ENCODE measurements at regions not wholly inside any gene's neighbourhood (a gene's known extent, or its start where the extent isn't known, plus 50 kb on each side); places are given as distances from the start of the nearest gene placed in this dataset.
"Not testable (repeated sequence)": the region's sequence is repeated elsewhere in the genome, so short reads cannot be mapped to it uniquely, and the experiment has no call there.

- H3K36me3 Mint-ChIP-seq (ENCODE audit: low read depth); H3K27ac Mint-ChIP-seq; H3K4me3 Mint-ChIP-seq; H3K27me3 Mint-ChIP-seq (ENCODE audit: low read depth); DNase-seq (ENCODE audit: low spot score); H3K4me1 Mint-ChIP-seq (ENCODE audit: low read depth); H3K9me3 Mint-ChIP-seq: not testable (repeated sequence)
Measured at GRCh38 chr21:7797328-7797727, 2724.1 kb upstream of the TPTE start.

GRCh38 chr21:7798446-7798845, 2722.9 kb upstream of the TPTE start:
- H3K27ac Mint-ChIP-seq; H3K36me3 Mint-ChIP-seq (ENCODE audit: low read depth); H3K4me3 Mint-ChIP-seq; H3K27me3 Mint-ChIP-seq (ENCODE audit: low read depth); H3K9me3 Mint-ChIP-seq; H3K4me1 Mint-ChIP-seq (ENCODE audit: low read depth); DNase-seq (ENCODE audit: low spot score): not testable (repeated sequence)

DNA sequence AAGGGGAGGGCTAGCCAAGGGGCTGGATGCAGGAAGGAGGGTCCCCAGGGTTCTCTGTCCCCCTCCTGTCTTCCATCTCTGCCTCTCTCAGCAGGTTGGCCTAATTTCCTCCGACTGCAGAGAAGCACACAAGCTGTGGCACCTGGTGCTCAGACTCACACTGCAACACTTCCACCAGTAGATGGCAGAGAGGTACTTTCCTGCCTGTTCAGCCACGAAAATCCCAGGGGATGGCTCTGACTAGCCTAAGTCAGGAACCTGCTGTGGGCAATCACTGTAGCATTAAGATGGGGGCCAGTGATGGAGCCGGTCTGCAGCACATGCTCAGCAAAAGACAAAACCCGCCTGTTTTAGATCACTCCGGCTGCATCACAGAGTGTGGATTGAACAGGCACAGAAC, 2721.7 kb upstream of the TPTE start:
- not testable (repeated sequence) for H3K27ac Mint-ChIP-seq; H3K4me3 Mint-ChIP-seq; H3K36me3 Mint-ChIP-seq (ENCODE audit: low read depth); DNase-seq (ENCODE audit: low spot score); H3K27me3 Mint-ChIP-seq (ENCODE audit: low read depth); H3K9me3 Mint-ChIP-seq; H3K4me1 Mint-ChIP-seq (ENCODE audit: low read depth)

GRCh38 chr21:7813475-7813874, 2707.9 kb upstream of the TPTE start:
- H3K4me1 Mint-ChIP-seq (ENCODE audit: low read depth); H3K27ac Mint-ChIP-seq; H3K4me3 Mint-ChIP-seq; H3K9me3 Mint-ChIP-seq; H3K36me3 Mint-ChIP-seq (ENCODE audit: low read depth); H3K27me3 Mint-ChIP-seq (ENCODE audit: low read depth); DNase-seq (ENCODE audit: low spot score): not testable (repeated sequence)

- not testable (repeated sequence) for H3K4me3 Mint-ChIP-seq; H3K9me3 Mint-ChIP-seq; DNase-seq (ENCODE audit: low spot score); H3K36me3 Mint-ChIP-seq (ENCODE audit: low read depth); H3K27ac Mint-ChIP-seq; H3K4me1 Mint-ChIP-seq (ENCODE audit: low read depth); H3K27me3 Mint-ChIP-seq (ENCODE audit: low read depth)
Measured at GRCh38 chr21:7817013-7817412, 2704.4 kb upstream of the TPTE start.

GRCh38 chr21:7819301-7819700, 2702.1 kb upstream of the TPTE start:
- H3K9me3 Mint-ChIP-seq; DNase-seq (ENCODE audit: low spot score); H3K36me3 Mint-ChIP-seq (ENCODE audit: low read depth); H3K27ac Mint-ChIP-seq; H3K27me3 Mint-ChIP-seq (ENCODE audit: low read depth); H3K4me1 Mint-ChIP-seq (ENCODE audit: low read depth); H3K4me3 Mint-ChIP-seq: not testable (repeated sequence)

- H3K4me1 Mint-ChIP-seq (ENCODE audit: low read depth); H3K27ac Mint-ChIP-seq; H3K4me3 Mint-ChIP-seq; H3K36me3 Mint-ChIP-seq (ENCODE audit: low read depth); DNase-seq (ENCODE audit: low spot score); H3K27me3 Mint-ChIP-seq (ENCODE audit: low read depth); H3K9me3 Mint-ChIP-seq: not testable (repeated sequence)
Measured at GRCh38 chr21:7825627-7826026, 2695.8 kb upstream of the TPTE start.

DNA sequence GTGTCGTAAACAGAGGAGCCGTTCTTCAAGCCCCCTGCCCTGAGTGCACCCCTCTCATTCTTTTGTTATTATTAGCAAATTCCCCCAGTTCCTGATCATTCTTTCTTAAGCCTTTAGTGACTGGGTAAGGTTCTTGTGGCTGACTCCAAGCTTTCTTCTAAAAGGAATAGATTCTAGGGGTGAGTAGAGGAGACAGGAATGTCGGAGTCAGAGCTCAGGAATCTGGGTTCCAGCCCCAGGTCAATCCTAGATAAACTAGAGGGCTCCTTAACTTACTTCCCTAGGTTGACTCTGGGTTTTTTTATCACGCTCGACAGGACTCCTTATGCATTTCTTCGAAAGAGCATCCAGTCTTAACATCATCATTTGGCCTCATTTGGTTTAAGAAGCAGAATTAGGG, 2695.2 kb upstream of the TPTE start:
- not testable (repeated sequence) for H3K36me3 Mint-ChIP-seq (ENCODE audit: low read depth); DNase-seq (ENCODE audit: low spot score); H3K27ac Mint-ChIP-seq; H3K9me3 Mint-ChIP-seq; H3K4me3 Mint-ChIP-seq; H3K4me1 Mint-ChIP-seq (ENCODE audit: low read depth); H3K27me3 Mint-ChIP-seq (ENCODE audit: low read depth)

DNA sequence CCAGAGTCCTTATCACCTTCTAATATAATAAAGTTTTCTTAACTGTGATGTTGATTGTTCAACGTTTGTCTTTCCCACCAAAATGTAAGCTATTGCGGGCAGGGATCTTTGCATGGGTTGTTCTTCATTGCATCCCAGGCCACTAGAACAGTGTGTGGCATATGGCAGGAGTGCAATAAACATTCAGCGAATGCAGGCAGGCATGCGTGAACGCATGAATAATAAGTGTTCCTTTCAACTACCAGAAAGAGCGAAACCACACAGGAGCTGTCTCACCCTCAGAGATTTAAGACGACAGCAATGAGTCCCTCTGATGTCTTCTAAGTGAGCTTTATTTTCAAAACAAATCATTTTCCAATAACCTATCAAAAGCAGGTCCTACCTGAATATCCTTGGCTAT, 2693.1 kb upstream of the TPTE start:
- not testable (repeated sequence) for H3K9me3 Mint-ChIP-seq; DNase-seq (ENCODE audit: low spot score); H3K27ac Mint-ChIP-seq; H3K36me3 Mint-ChIP-seq (ENCODE audit: low read depth); H3K4me3 Mint-ChIP-seq; H3K27me3 Mint-ChIP-seq (ENCODE audit: low read depth); H3K4me1 Mint-ChIP-seq (ENCODE audit: low read depth)

- H3K4me3 Mint-ChIP-seq; H3K9me3 Mint-ChIP-seq; H3K4me1 Mint-ChIP-seq (ENCODE audit: low read depth); H3K27me3 Mint-ChIP-seq (ENCODE audit: low read depth); DNase-seq (ENCODE audit: low spot score); H3K27ac Mint-ChIP-seq; H3K36me3 Mint-ChIP-seq (ENCODE audit: low read depth): not testable (repeated sequence)
Measured at GRCh38 chr21:7829411-7829810, 2692.0 kb upstream of the TPTE start.

GRCh38 chr21:7837315-7837714, 2684.1 kb upstream of the TPTE start:
- not testable (repeated sequence) for H3K9me3 Mint-ChIP-seq; H3K4me1 Mint-ChIP-seq (ENCODE audit: low read depth); H3K36me3 Mint-ChIP-seq (ENCODE audit: low read depth)

DNA sequence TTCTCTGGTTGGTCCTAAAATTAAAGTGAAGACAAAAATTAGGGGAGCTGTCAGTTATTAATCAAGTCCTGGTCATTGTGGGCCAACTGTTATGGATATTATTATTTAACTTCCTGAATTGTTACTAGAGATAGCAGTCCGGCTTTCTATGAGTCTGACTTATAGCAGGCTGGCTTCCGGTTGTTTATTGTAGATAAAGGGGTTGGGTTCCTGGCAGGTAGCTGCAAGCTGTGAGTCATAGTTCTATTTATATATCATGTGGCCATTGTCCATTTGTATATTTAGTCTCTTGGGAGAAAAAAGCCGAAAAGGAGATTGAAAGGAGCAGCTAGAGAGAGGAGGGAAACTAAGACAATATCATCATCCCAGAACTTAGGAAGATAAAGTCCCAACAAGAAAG, 2668.0 kb upstream of the TPTE start:
- H3K9me3 Mint-ChIP-seq; H3K4me1 Mint-ChIP-seq (ENCODE audit: low read depth); H3K27ac Mint-ChIP-seq; H3K27me3 Mint-ChIP-seq (ENCODE audit: low read depth); DNase-seq (ENCODE audit: low spot score); H3K4me3 Mint-ChIP-seq; H3K36me3 Mint-ChIP-seq (ENCODE audit: low read depth): not testable (repeated sequence)

More at GRCh38 chr21:7837315-7837714, 2684.1 kb upstream of the TPTE start:
- not testable (repeated sequence) for H3K27ac Mint-ChIP-seq; H3K27me3 Mint-ChIP-seq (ENCODE audit: low read depth); DNase-seq (ENCODE audit: low spot score); H3K4me3 Mint-ChIP-seq

- not testable (repeated sequence) for H3K27me3 Mint-ChIP-seq (ENCODE audit: low read depth); H3K9me3 Mint-ChIP-seq; H3K27ac Mint-ChIP-seq; H3K4me1 Mint-ChIP-seq (ENCODE audit: low read depth); H3K4me3 Mint-ChIP-seq; DNase-seq (ENCODE audit: low spot score); H3K36me3 Mint-ChIP-seq (ENCODE audit: low read depth)
Measured at GRCh38 chr21:7853836-7854235, 2667.5 kb upstream of the TPTE start.
